HCT116 (cell line): ENCODE measurements at regions not wholly inside any gene's neighbourhood (a gene's known extent, or its start where the extent isn't known, plus 50 kb on each side); places are given as distances from the start of the nearest gene placed in this dataset.

Experiments
- ATAC-seq: fragments of 200-7000 bp; cut with Tn5 transposase; 2 replicates; pipeline ENCODE4 v1.9.1; 2020; ENCODE audit warnings: mild to moderate bottlenecking, moderate library complexity
- BruUV-seq: library from RNA; stranded (reverse); fragments of 400-500 nt; replicated peaks from 2 replicates; lab custom pipeline; 2021; lab: Mats Ljungman, UMichigan
- CTCF ChIA-PET: fragments of 300-600 bp; sonication (Branson Sonifier 250); formaldehyde crosslinking; loops from one replicate; lab custom pipeline; 2021; ENCODE audit warnings: antibody characterized with exemption; lab: Charles Lee
- POLR2A ChIA-PET: fragments of 300-600, 350-600 bp; sonication (Branson Sonifier 250); formaldehyde crosslinking; loops from one replicate; lab custom pipeline; 2021; ENCODE audit warnings: antibody characterized with exemption; lab: Charles Lee
- RAD21 ChIA-PET, 2 experiments: fragments of 300-600 bp; sonication (Branson Sonifier 250); formaldehyde crosslinking; loops; one replicate each; lab custom pipeline; 2023; ENCODE audit warnings: low total read pairs in 2 of 2; ENCODE audit not compliant: uncharacterized antibody in 2 of 2, unreplicated experiment in 2 of 2, low non-redundant PET in 1 of 2; lab: Charles Lee
- DNase-seq: peaks from one replicate; pipeline ENCODE4 v3.0.0-alpha.2; 2010; ENCODE audit warnings: low read depth, low spot score
- H2AFZ ChIP-seq: fragments of 200-600 bp; shearing (Covaris generic), sonication (generic); 2 replicates; pipeline ENCODE4 v1.6.1; 2017; ENCODE audit warnings: low read depth, mixed run types, mixed read lengths, antibody characterized with exemption, low read length; ENCODE audit not compliant: poor library complexity, severe bottlenecking
- H3K27ac ChIP-seq: 2 replicates; pipeline ENCODE4 v1.5.1; 2012; ENCODE audit warnings: low read depth, low read length
- H3K27me3 ChIP-seq: fragments of 200-600 bp; sonication (generic); 2 replicates; pipeline ENCODE4 v1.6.1; 2016; ENCODE audit warnings: mixed run types, low read length, mixed read lengths; ENCODE audit not compliant: insufficient read depth
- H3K36me3 ChIP-seq, 2 experiments: fragments of 200-500 bp in 1 of 2; fragments of 200-600 bp in 1 of 2; sonication (Bioruptor generic) in 1 of 2; sonication (generic) in 1 of 2; 2 replicates each; pipeline versions ENCODE4 v1.5.1 to v1.6.1; 2014 to 2016; ENCODE audit warnings: low read length in 2 of 2, inconsistent platforms in 1 of 2, mixed read lengths in 1 of 2, mixed run types in 1 of 2; ENCODE audit not compliant: insufficient read depth in 2 of 2, control insufficient read depth in 1 of 2
- H3K4me1 ChIP-seq, 2 experiments: fragments of 200-600 bp in 1 of 2; sonication (generic) in 1 of 2; 2 replicates each; pipeline versions ENCODE4 v1.5.1 to v1.6.1; 2012 to 2017; ENCODE audit warnings: low read length in 2 of 2, inconsistent platforms in 1 of 2, mild to moderate bottlenecking in 1 of 2, mixed read lengths in 1 of 2, mixed run types in 1 of 2, moderate library complexity in 1 of 2; ENCODE audit not compliant: insufficient read depth in 2 of 2, control insufficient read depth in 1 of 2
- H3K4me2 ChIP-seq: fragments of 200-600 bp; sonication (generic); 2 replicates; pipeline ENCODE4 v1.6.1; 2017; ENCODE audit warnings: mixed run types, low read length, mixed read lengths
- H3K4me3 ChIP-seq, 2 experiments: fragments of 200-600 bp in 1 of 2; sonication (generic) in 1 of 2; replicated peaks in 1 of 2; 2 replicates each; pipeline ENCODE4 v1.5.1; 2011 to 2016; ENCODE audit warnings: low read length in 2 of 2, control low read depth in 1 of 2, low read depth in 1 of 2, mild to moderate bottlenecking in 1 of 2, mixed read lengths in 1 of 2, mixed run types in 1 of 2
- H3K79me2 ChIP-seq: fragments of 200-600 bp; sonication (generic); 2 replicates; pipeline ENCODE4 v1.6.1; 2017; ENCODE audit warnings: mild to moderate bottlenecking, mixed run types, low read length, moderate library complexity, mixed read lengths; ENCODE audit not compliant: insufficient read depth
- H3K9ac ChIP-seq: fragments of 200-600 bp; sonication (generic); 2 replicates; pipeline ENCODE4 v1.6.1; 2016; ENCODE audit warnings: low read length, mixed read lengths
- H3K9me2 ChIP-seq: fragments of 200-600 bp; sonication (generic), shearing (Covaris generic); 2 replicates; pipeline ENCODE4 v1.6.1; 2017; ENCODE audit warnings: mixed run types, mild to moderate bottlenecking, moderate library complexity; ENCODE audit not compliant: insufficient read depth
- H3K9me3 ChIP-seq, 2 experiments: fragments of 200-500 bp in 1 of 2; fragments of 200-600 bp in 1 of 2; sonication (Bioruptor generic) in 1 of 2; sonication (generic) in 1 of 2; 2 replicates each; pipeline ENCODE4 v1.6.1; 2014 to 2017; ENCODE audit warnings: low read length in 2 of 2, mixed read lengths in 2 of 2, inconsistent platforms in 1 of 2, low read depth in 1 of 2, mild to moderate bottlenecking in 1 of 2, mixed run types in 1 of 2, moderate library complexity in 1 of 2; ENCODE audit not compliant: control insufficient read depth in 1 of 2, insufficient read depth in 1 of 2
- H4K20me1 ChIP-seq: fragments of 200-600 bp; sonication (generic), shearing (Covaris generic); 2 replicates; pipeline ENCODE4 v1.6.1; 2017; ENCODE audit warnings: mixed run types, mild to moderate bottlenecking, moderate library complexity; ENCODE audit not compliant: insufficient read depth
- CBX3 ChIP-seq: IDR thresholded peaks from 2 replicates; pipeline ENCODE4 v1.6.1; 2012; ENCODE audit warnings: low read depth
- CEBPB ChIP-seq: IDR thresholded peaks from 2 replicates; pipeline ENCODE4 v1.6.1; 2012; ENCODE audit warnings: low read depth
- ELF1 ChIP-seq: IDR thresholded peaks from 2 replicates; pipeline ENCODE4 v1.6.1; 2012; ENCODE audit warnings: low read depth, borderline replicate concordance
- EZH2phosphoT487 ChIP-seq: fragments of 200-600 bp; IDR thresholded peaks from 2 replicates; pipeline ENCODE4 v1.6.1; 2018; ENCODE audit warnings: antibody characterized with exemption, borderline replicate concordance
- JUND ChIP-seq: IDR thresholded peaks from 2 replicates; pipeline ENCODE4 v1.6.1; 2012
- POLR2A ChIP-seq: IDR thresholded peaks from 2 replicates; pipeline ENCODE4 v1.7.0; 2011; ENCODE audit warnings: borderline replicate concordance; ENCODE audit not compliant: insufficient read depth, insufficient read length; ENCODE audit errors: extremely low read depth
- POLR2AphosphoS5 ChIP-seq: IDR thresholded peaks from 2 replicates; pipeline ENCODE4 v1.6.1; 2011; ENCODE audit warnings: mild to moderate bottlenecking, low read depth, low read length, moderate library complexity
- RAD21 ChIP-seq: IDR thresholded peaks from 2 replicates; pipeline ENCODE4 v1.6.1; 2012; ENCODE audit warnings: low read depth, mild to moderate bottlenecking
- SIN3A ChIP-seq: IDR thresholded peaks from 2 replicates; pipeline ENCODE4 v1.6.1; 2012; ENCODE audit warnings: low read depth
- SP1 ChIP-seq: IDR thresholded peaks from 2 replicates; pipeline ENCODE4 v1.6.1; 2012; ENCODE audit warnings: low read depth
- TCF7L2 ChIP-seq: IDR thresholded peaks from 2 replicates; pipeline ENCODE4 v1.7.0; 2011; ENCODE audit warnings: borderline replicate concordance, inconsistent platforms; ENCODE audit not compliant: insufficient read depth, insufficient read length; ENCODE audit errors: extremely low read depth
- YY1 ChIP-seq: IDR thresholded peaks from 2 replicates; pipeline ENCODE4 v1.6.1; 2011; ENCODE audit warnings: low read length, low read depth, moderate library complexity, mild to moderate bottlenecking; ENCODE audit not compliant: insufficient replicate concordance; ENCODE audit errors: extremely low read depth
- intact Hi-C: fragments of 100-400 bp; cut with micrococcal nuclease; formaldehyde crosslinking; loops from 2 replicates; pipeline ENCODE4 v1.10.0; 2022
- TF ChIP-seq, protein P1 (sequence below), 3 experiments: fragments of 200-600 bp in 1 of 3; sonication (generic) in 1 of 3; IDR thresholded peaks in 2 of 3; conservative IDR thresholded peaks in 1 of 3; 2 replicates each; pipeline ENCODE4 v1.5.1; 2012 to 2017; ENCODE audit warnings: low read depth in 2 of 3, low read length in 2 of 3, antibody characterized with exemption in 1 of 3, borderline replicate concordance in 1 of 3, control low read depth in 1 of 3, mild to moderate bottlenecking in 1 of 3, mixed read lengths in 1 of 3, mixed run types in 1 of 3, moderate library complexity in 1 of 3; ENCODE audit not compliant: insufficient read depth in 1 of 3
- TF ChIP-seq, protein P2 (sequence below): IDR thresholded peaks from 2 replicates; pipeline ENCODE4 v1.6.1; 2012
- TF ChIP-seq, protein P3 (sequence below): IDR thresholded peaks from 2 replicates; pipeline ENCODE4 v1.6.1; 2012

DNA sequence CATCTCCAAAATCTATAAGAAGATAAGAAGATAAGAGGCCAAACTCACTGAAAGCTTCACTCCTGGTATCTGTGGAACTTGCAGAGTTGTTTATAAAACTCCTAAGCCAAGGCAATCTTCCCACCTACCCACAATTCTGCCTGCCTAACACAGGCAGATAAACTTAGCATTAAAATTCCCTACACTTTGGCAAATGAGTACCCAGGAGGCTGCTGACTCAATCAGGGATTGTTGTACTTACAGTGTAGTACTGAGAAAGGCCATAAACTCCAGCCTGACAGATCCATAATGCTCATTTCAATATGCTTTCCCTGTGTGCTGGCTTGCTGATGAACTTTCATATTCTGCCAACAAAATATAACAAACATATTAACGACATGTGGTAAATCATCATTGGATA, 725.2 kb downstream of the BRINP1 start:
- CTCF ChIA-PET, result no interaction called here
- H3K4me3 ChIP-seq, result no peak overlapping the region
- POLR2A ChIA-PET, result no interaction called here
- ATAC-seq (no peak), DNase-seq (no peak)
- H3K27ac ChIP-seq, result no peak overlapping the region
- RAD21 ChIA-PET, result no interaction called here
- no peaks in the 10 kb centered on the region for H3K79me2 ChIP-seq
- H3K36me3 ChIP-seq, result no peaks in the 10 kb centered on the region
- no peak overlapping the region for H3K4me2 ChIP-seq
- no peaks in the 10 kb centered on the region for H3K4me1 ChIP-seq
- H3K9ac ChIP-seq, result no peak overlapping the region
- peaks cover 15% of the 10 kb centered on the region in 2 experiments; a peak in 3 of 4 replicates for H3K9me3 ChIP-seq
- intact Hi-C loops, result no loop called here
- no peaks in the 10 kb centered on the region for H4K20me1 ChIP-seq
- no peaks in the 10 kb centered on the region for H3K27me3 ChIP-seq
- H2AFZ ChIP-seq, result no peak overlapping the region
- no TSS peak for BruUV-seq
- no peaks in the 10 kb centered on the region for H3K9me2 ChIP-seq
- TF ChIP-seq CEBPB (no peak), TCF7L2 (no peak), ELF1 (no peak), RAD21 (no peak), POLR2A (no peak), YY1 (no peak), SIN3A (no peak), CBX3 (no peak), POLR2AphosphoS5 (no peak), EZH2phosphoT487 (no peak), JUND (no peak), SP1 (no peak)
- TF ChIP-seq, protein P1, sequence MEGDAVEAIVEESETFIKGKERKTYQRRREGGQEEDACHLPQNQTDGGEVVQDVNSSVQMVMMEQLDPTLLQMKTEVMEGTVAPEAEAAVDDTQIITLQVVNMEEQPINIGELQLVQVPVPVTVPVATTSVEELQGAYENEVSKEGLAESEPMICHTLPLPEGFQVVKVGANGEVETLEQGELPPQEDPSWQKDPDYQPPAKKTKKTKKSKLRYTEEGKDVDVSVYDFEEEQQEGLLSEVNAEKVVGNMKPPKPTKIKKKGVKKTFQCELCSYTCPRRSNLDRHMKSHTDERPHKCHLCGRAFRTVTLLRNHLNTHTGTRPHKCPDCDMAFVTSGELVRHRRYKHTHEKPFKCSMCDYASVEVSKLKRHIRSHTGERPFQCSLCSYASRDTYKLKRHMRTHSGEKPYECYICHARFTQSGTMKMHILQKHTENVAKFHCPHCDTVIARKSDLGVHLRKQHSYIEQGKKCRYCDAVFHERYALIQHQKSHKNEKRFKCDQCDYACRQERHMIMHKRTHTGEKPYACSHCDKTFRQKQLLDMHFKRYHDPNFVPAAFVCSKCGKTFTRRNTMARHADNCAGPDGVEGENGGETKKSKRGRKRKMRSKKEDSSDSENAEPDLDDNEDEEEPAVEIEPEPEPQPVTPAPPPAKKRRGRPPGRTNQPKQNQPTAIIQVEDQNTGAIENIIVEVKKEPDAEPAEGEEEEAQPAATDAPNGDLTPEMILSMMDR (IDR thresholded peaks at IDR 0.05 in 2 of 3, conservative IDR thresholded peaks at IDR 0.05 in 1 of 3; ENCODE audit: borderline replicate concordance in 1 of 3, insufficient read depth in 1 of 3, low read depth in 2 of 3, low read length in 2 of 3), result no peak
- TF ChIP-seq, protein P2, sequence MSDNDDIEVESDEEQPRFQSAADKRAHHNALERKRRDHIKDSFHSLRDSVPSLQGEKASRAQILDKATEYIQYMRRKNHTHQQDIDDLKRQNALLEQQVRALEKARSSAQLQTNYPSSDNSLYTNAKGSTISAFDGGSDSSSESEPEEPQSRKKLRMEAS, result no peak
- TF ChIP-seq, protein P3, sequence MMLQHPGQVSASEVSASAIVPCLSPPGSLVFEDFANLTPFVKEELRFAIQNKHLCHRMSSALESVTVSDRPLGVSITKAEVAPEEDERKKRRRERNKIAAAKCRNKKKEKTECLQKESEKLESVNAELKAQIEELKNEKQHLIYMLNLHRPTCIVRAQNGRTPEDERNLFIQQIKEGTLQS, result no peak
